ENCODE measurements at regions not wholly inside any gene's neighbourhood (a gene's known extent, or its start where the extent isn't known, plus 50 kb on each side); places are given as distances from the start of the nearest gene placed in this dataset.

DNA sequence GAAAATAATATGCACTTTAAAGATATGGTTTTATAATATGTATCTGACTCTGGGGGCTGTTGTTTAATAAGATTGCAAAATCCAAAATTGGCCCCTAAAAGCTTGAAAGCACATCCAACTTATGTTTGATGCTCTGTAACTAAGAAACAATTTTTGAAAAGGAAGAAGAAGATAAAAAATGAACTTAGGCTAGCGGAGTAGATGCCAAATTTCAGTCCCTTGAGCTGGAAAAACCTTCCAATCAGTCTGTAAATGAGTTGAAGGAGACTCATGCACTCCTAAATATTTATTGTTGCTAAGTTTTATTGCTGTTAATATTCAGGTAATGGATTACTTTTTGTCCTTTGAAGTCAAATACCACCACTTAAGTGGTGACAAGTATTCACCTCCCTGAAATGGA lies 465.0 kb downstream of the ZEB2 start:
- ChIA-PET CTCF (no interaction called here), POLR2A (no interaction called here)
- Histone ChIP-seq H3K4me3 (ENCODE audit: control extremely low read depth in 1 of 5, extremely low read depth in 1 of 5, insufficient read depth in 1 of 5, low read depth in 2 of 5, low read length in 4 of 5) (no peak overlapping the region), H3K36me3 (replicated peaks in 1 of 2; ENCODE audit: control extremely low read depth in 1 of 2, control insufficient read depth in 1 of 2, extremely low read depth in 1 of 2, insufficient read depth in 2 of 2, low read length in 1 of 2) (no peaks in the 10 kb centered on the region), H4K20me1 (ENCODE audit: control insufficient read depth, insufficient read depth, low read length, poor library complexity, severe bottlenecking) (no peaks in the 10 kb centered on the region), H3K9ac (ENCODE audit: low read length) (no peak overlapping the region), H3K4me2 (replicated peaks; ENCODE audit: low read depth, low read length, poor library complexity, severe bottlenecking) (no peak overlapping the region), H3K27ac (ENCODE audit: low read length in 2 of 2) (no peak overlapping the region), H2AFZ (ENCODE audit: insufficient read depth, low read depth, low read length, poor library complexity, severe bottlenecking) (no peak overlapping the region), H3K79me2 (ENCODE audit: control insufficient read depth, insufficient read depth, low read length) (no peaks in the 10 kb centered on the region), H3K4me1 (ENCODE audit: control insufficient read depth in 2 of 2, insufficient read depth in 2 of 2, low read length in 2 of 2) (no peaks in the 10 kb centered on the region), H3K9me3 (ENCODE audit: control extremely low read depth in 1 of 3, control insufficient read depth in 2 of 3, insufficient read depth in 1 of 3, low read length in 2 of 3) (no peaks in the 10 kb centered on the region), H3K27me3 (replicated peaks in 1 of 4; ENCODE audit: control extremely low read depth in 1 of 4, control insufficient read depth in 3 of 4, insufficient read depth in 4 of 4, low read length in 3 of 4) (no peaks in the 10 kb centered on the region)
- Mint-ChIP-seq H3K4me3 (no peak overlapping the region), H3K27me3 (no peaks in the 10 kb centered on the region), H3K4me1 (no peaks in the 10 kb centered on the region), H3K27ac (no peak overlapping the region), H3K9me3 (ENCODE audit: insufficient read depth) (no peaks in the 10 kb centered on the region)
- DNase-seq (no peak), ATAC-seq (ENCODE audit: low read depth) (no peak)
- TF ChIP-seq EZH2 (IDR thresholded peaks at IDR 0.05; ENCODE audit: borderline replicate concordance, insufficient read depth, low read depth, low read length, poor library complexity, severe bottlenecking) (no peak), CTCF (IDR thresholded peaks at IDR 0.05) (no peak)
- intact Hi-C loops (cut with micrococcal nuclease), result no loop called here
- WGBS (ENCODE audit: insufficient coverage), result no CpG with 5 or more reads among the region's 1 CpG

DNA sequence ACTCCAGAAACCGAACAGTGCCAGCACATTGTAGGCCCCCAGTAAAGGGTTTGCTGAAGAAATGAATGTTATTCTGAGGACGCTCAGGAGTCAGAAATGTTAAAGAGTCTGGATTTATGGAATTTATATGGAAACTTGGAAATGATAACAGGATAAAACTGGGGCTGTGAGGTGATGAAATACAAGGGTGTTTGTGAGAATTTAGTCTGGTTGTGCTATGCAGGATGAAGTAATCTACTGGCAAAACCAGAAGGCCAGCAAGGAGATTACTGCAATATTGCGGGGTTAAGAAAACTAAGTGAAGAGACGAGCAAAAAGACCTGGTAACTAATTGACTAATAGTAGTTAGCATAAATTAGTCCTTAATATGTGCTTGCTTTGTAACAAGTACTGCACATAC lies 467.8 kb downstream of the ZEB2 start:
- 96% methylated on average over 2 of the region's 4 CpGs for WGBS (ENCODE audit: insufficient coverage)
- H3K79me2 ChIP-seq (ENCODE audit: control insufficient read depth, insufficient read depth, low read length), result no peaks in the 10 kb centered on the region
- H3K9ac ChIP-seq (ENCODE audit: low read length), result no peak overlapping the region
- H3K4me3 Mint-ChIP-seq, result no peak overlapping the region
- intact Hi-C loops (cut with micrococcal nuclease), result no loop called here
- H4K20me1 ChIP-seq (ENCODE audit: control insufficient read depth, insufficient read depth, low read length, poor library complexity, severe bottlenecking), result no peaks in the 10 kb centered on the region
- no peaks in the 10 kb centered on the region for H3K9me3 Mint-ChIP-seq (ENCODE audit: insufficient read depth)
- H3K4me2 ChIP-seq (replicated peaks; ENCODE audit: low read depth, low read length, poor library complexity, severe bottlenecking), result no peak overlapping the region
- POLR2A ChIA-PET, result no interaction called here
- H2AFZ ChIP-seq (ENCODE audit: insufficient read depth, low read depth, low read length, poor library complexity, severe bottlenecking), result no peak overlapping the region
- H3K27me3 Mint-ChIP-seq, result no peaks in the 10 kb centered on the region
- H3K27ac ChIP-seq (ENCODE audit: low read length in 2 of 2), result no peak overlapping the region
- H3K27me3 ChIP-seq (replicated peaks in 1 of 4; ENCODE audit: control extremely low read depth in 1 of 4, control insufficient read depth in 3 of 4, insufficient read depth in 4 of 4, low read length in 3 of 4), result no peaks in the 10 kb centered on the region
- TF ChIP-seq EZH2 (IDR thresholded peaks at IDR 0.05; ENCODE audit: borderline replicate concordance, insufficient read depth, low read depth, low read length, poor library complexity, severe bottlenecking) (no peak), CTCF (IDR thresholded peaks at IDR 0.05) (no peak)
- H3K9me3 ChIP-seq (ENCODE audit: control extremely low read depth in 1 of 3, control insufficient read depth in 2 of 3, insufficient read depth in 1 of 3, low read length in 2 of 3), result no peaks in the 10 kb centered on the region
- no peak overlapping the region for H3K27ac Mint-ChIP-seq
- H3K4me1 Mint-ChIP-seq, result no peaks in the 10 kb centered on the region
- DNase-seq (no peak), ATAC-seq (ENCODE audit: low read depth) (no peak)
- H3K36me3 ChIP-seq (replicated peaks in 1 of 2; ENCODE audit: control extremely low read depth in 1 of 2, control insufficient read depth in 1 of 2, extremely low read depth in 1 of 2, insufficient read depth in 2 of 2, low read length in 1 of 2), result no peaks in the 10 kb centered on the region
- no peak overlapping the region for H3K4me3 ChIP-seq (ENCODE audit: control extremely low read depth in 1 of 5, extremely low read depth in 1 of 5, insufficient read depth in 1 of 5, low read depth in 2 of 5, low read length in 4 of 5)
- no peaks in the 10 kb centered on the region for H3K4me1 ChIP-seq (ENCODE audit: control insufficient read depth in 2 of 2, insufficient read depth in 2 of 2, low read length in 2 of 2)
- CTCF ChIA-PET, result no interaction called here
